Mesenchymal stem cell (in vitro differentiated cells and primary cell): ENCODE measurements at regions not wholly inside any gene's neighbourhood (a gene's known extent, or its start where the extent isn't known, plus 50 kb on each side); places are given as distances from the start of the nearest gene placed in this dataset.

Source experiments
- DNase-seq: peaks from one replicate; pipeline ENCODE4 v3.0.0-alpha.2; 2013
- H2AFZ ChIP-seq: one replicate; pipeline ENCODE4 v1.6.1; 2013; ENCODE audit warnings: low read depth, mild to moderate bottlenecking, control low read depth, inconsistent platforms, low read length, moderate library complexity
- H2AK5ac ChIP-seq: 2 replicates; pipeline ENCODE4 v1.6.1; 2013; ENCODE audit warnings: low read length, moderate library complexity, mild to moderate bottlenecking, inconsistent platforms; ENCODE audit not compliant: severe bottlenecking
- H2BK120ac ChIP-seq: one replicate; pipeline ENCODE4 v1.6.1; 2013; ENCODE audit warnings: low read depth, mild to moderate bottlenecking, inconsistent platforms, low read length, moderate library complexity
- H2BK12ac ChIP-seq, 2 experiments: one replicate each; pipeline ENCODE4 v1.6.1; 2013; ENCODE audit warnings: inconsistent platforms in 2 of 2, low read length in 2 of 2, mild to moderate bottlenecking in 2 of 2, moderate library complexity in 2 of 2, control low read depth in 1 of 2
- H2BK15ac ChIP-seq: one replicate; pipeline ENCODE4 v1.6.1; 2013; ENCODE audit warnings: mild to moderate bottlenecking, low read depth, inconsistent platforms; ENCODE audit not compliant: poor library complexity, severe bottlenecking
- H2BK5ac ChIP-seq: 2 replicates; pipeline ENCODE4 v1.6.1; 2013; ENCODE audit warnings: low read depth, mild to moderate bottlenecking, low read length, control low read depth, inconsistent platforms; ENCODE audit not compliant: poor library complexity, severe bottlenecking
- H3K14ac ChIP-seq, 2 experiments: one replicate each; pipeline ENCODE4 v1.6.1; 2013; ENCODE audit warnings: inconsistent platforms in 2 of 2, low read length in 2 of 2, control low read depth in 1 of 2, mild to moderate bottlenecking in 1 of 2, moderate library complexity in 1 of 2
- H3K18ac ChIP-seq, 2 experiments: one replicate each; pipeline ENCODE4 v1.6.1; 2013; ENCODE audit warnings: inconsistent platforms in 2 of 2, low read length in 2 of 2, control low read depth in 1 of 2, low read depth in 1 of 2, mild to moderate bottlenecking in 1 of 2
- H3K23ac ChIP-seq, 2 experiments: one replicate each; pipeline ENCODE4 v1.6.1; 2013; ENCODE audit warnings: inconsistent platforms in 2 of 2, low read length in 2 of 2, mild to moderate bottlenecking in 2 of 2, moderate library complexity in 2 of 2, control low read depth in 1 of 2
- H3K27ac ChIP-seq: 2 replicates; pipeline ENCODE4 v1.5.1; 2013; ENCODE audit warnings: mild to moderate bottlenecking, moderate library complexity, low read length, control low read depth, inconsistent platforms; ENCODE audit not compliant: poor library complexity, severe bottlenecking
- H3K27me3 ChIP-seq, 2 experiments: 2 replicates each; pipeline versions ENCODE4 v1.6.1 to v1.7.0; 2013; ENCODE audit warnings: low read length in 2 of 2, mild to moderate bottlenecking in 2 of 2, moderate library complexity in 2 of 2, control low read depth in 1 of 2, inconsistent platforms in 1 of 2; ENCODE audit not compliant: control insufficient read depth in 1 of 2, insufficient read depth in 1 of 2
- H3K36me3 ChIP-seq, 2 experiments: 2 replicates each; pipeline versions ENCODE4 v1.6.1 to v1.7.0; 2013; ENCODE audit warnings: low read length in 2 of 2, control low read depth in 1 of 2, inconsistent platforms in 1 of 2, low read depth in 1 of 2, mild to moderate bottlenecking in 1 of 2; ENCODE audit not compliant: insufficient read depth in 2 of 2, control insufficient read depth in 1 of 2
- H3K4ac ChIP-seq, 2 experiments: one replicate each; pipeline ENCODE4 v1.6.1; 2013; ENCODE audit warnings: inconsistent platforms in 2 of 2, low read length in 2 of 2, mild to moderate bottlenecking in 2 of 2, moderate library complexity in 2 of 2, control low read depth in 1 of 2, low read depth in 1 of 2
- H3K4me1 ChIP-seq: 2 replicates; pipeline ENCODE4 v1.6.1; 2013; ENCODE audit warnings: low read depth, low read length, control low read depth; ENCODE audit not compliant: control insufficient read depth, insufficient read depth
- H3K4me2 ChIP-seq: 2 replicates; pipeline ENCODE4 v1.6.1; 2013; ENCODE audit warnings: low read length, mild to moderate bottlenecking, inconsistent platforms; ENCODE audit not compliant: poor library complexity, severe bottlenecking
- H3K4me3 ChIP-seq, 2 experiments: 2 replicates each; pipeline versions ENCODE4 v1.5.1 to v1.7.0; 2013; ENCODE audit warnings: low read length in 2 of 2, mild to moderate bottlenecking in 2 of 2, control low read depth in 1 of 2, low read depth in 1 of 2; ENCODE audit not compliant: insufficient read depth in 1 of 2
- H3K79me1 ChIP-seq: replicated peaks from 2 replicates; pipeline ENCODE4 v1.6.1; 2013; ENCODE audit warnings: mild to moderate bottlenecking, control low read depth, low read length, inconsistent platforms; ENCODE audit not compliant: poor library complexity, severe bottlenecking
- H3K9ac ChIP-seq: 2 replicates; pipeline ENCODE4 v1.7.0; 2013; ENCODE audit warnings: mild to moderate bottlenecking, low read length, moderate library complexity
- H3K9me3 ChIP-seq: 2 replicates; pipeline ENCODE4 v1.7.0; 2013; ENCODE audit warnings: mild to moderate bottlenecking, low read length; ENCODE audit not compliant: control insufficient read depth
- H4K8ac ChIP-seq: one replicate; pipeline ENCODE4 v1.6.1; 2013; ENCODE audit warnings: inconsistent platforms, mild to moderate bottlenecking, low read length, moderate library complexity
- H4K91ac ChIP-seq: one replicate; pipeline ENCODE4 v1.6.1; 2013; ENCODE audit warnings: mild to moderate bottlenecking, low read length, inconsistent platforms
- WGBS: methylation state at CpG from one replicate; pipeline ENCODE4 v1.1.7; 2013; ENCODE audit warnings: mixed read lengths; 5-methylcytosine and 5-hydroxymethylcytosine counted together

DNA sequence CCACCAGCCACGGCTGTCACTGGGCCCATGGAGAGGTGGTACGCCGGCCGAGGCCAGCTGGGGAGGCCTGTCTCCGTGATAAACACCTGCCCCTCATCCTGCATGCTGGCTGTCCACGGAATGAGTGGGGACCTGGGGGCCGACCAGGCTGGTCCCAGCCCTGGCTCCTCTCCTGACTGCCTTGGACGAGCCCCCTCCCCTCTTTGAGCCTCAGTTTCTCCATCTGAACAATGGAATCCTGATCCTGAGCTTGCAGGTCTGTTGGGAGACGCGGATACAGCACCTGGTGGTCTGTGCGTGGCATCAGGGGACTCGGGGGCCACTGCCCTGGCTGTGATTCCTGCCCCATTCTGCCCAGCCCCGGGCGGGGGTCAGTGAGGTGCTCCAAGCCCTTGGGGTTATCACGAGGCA, 109.9 kb downstream of the MICALL2 start:
- 77% methylated on average over 15 of the region's 15 CpGs for WGBS
- Histone ChIP-seq H3K18ac (no peak overlapping the region), H3K4me3 (no peak overlapping the region), H2BK12ac (no peak overlapping the region), H2BK120ac (no peak overlapping the region), H3K36me3 (no peaks in the 10 kb centered on the region), H3K4me1 (no peaks in the 10 kb centered on the region), H2AFZ (no peak overlapping the region), H3K9ac (no peak overlapping the region), H3K14ac (no peak overlapping the region), H3K4ac (no peak overlapping the region), H2BK5ac (no peak overlapping the region), H3K23ac (no peak overlapping the region), H3K4me2 (no peak overlapping the region), H3K27ac (no peak overlapping the region), H3K79me1 (no peaks in the 10 kb centered on the region), H2BK15ac (no peak overlapping the region), H4K91ac (no peak overlapping the region), H4K8ac (no peak overlapping the region), H3K9me3 (no peaks in the 10 kb centered on the region), H3K27me3 (peaks cover 40 to 71% of the 10 kb centered on the region in 2 experiments), H2AK5ac (no peak overlapping the region)
- no peak for DNase-seq

GRCh38 chr7:1351881-1352625, 107.2 kb downstream of the MICALL2 start:
- no peak overlapping the region for H2BK15ac ChIP-seq
- H3K4me2 ChIP-seq = no peak overlapping the region
- no peaks in the 10 kb centered on the region for H3K9me3 ChIP-seq
- 85% methylated on average over 30 of the region's 30 CpGs for WGBS
- H3K27me3 ChIP-seq = peaks cover 43 to 78% of the 10 kb centered on the region in 2 experiments
- peaks cover 14% of the 10 kb centered on the region for H3K4me1 ChIP-seq
- H2AK5ac ChIP-seq = no peak overlapping the region
- no peaks in the 10 kb centered on the region for H3K79me1 ChIP-seq
- H4K8ac ChIP-seq = no peak overlapping the region
- no peak overlapping the region for H2BK5ac ChIP-seq
- no peak for DNase-seq
- no peak overlapping the region for H3K4ac ChIP-seq
- no peak overlapping the region for H3K9ac ChIP-seq
- no peak overlapping the region for H3K4me3 ChIP-seq
- H3K18ac ChIP-seq = no peak overlapping the region
- H4K91ac ChIP-seq = no peak overlapping the region
- no peak overlapping the region for H2BK120ac ChIP-seq
- no peak overlapping the region for H2BK12ac ChIP-seq
- no peak overlapping the region for H2AFZ ChIP-seq
- no peak overlapping the region for H3K27ac ChIP-seq
- no peak overlapping the region for H3K23ac ChIP-seq
- H3K36me3 ChIP-seq = no peaks in the 10 kb centered on the region
- H3K14ac ChIP-seq = no peak overlapping the region

GRCh38 chr7:1352656-1353271, 106.5 kb downstream of the MICALL2 start:
- no peak overlapping the region for H2BK5ac ChIP-seq
- 87% methylated on average over 27 of the region's 27 CpGs for WGBS
- H3K27me3 ChIP-seq = peaks cover 38 to 80% of the 10 kb centered on the region in 2 experiments
- H2AFZ ChIP-seq = no peak overlapping the region
- H3K27ac ChIP-seq = no peak overlapping the region
- no peak overlapping the region for H2AK5ac ChIP-seq
- H3K23ac ChIP-seq = no peak overlapping the region
- no peaks in the 10 kb centered on the region for H3K36me3 ChIP-seq
- H3K4me1 ChIP-seq = peaks cover 14% of the 10 kb centered on the region
- H3K4me2 ChIP-seq = no peak overlapping the region
- H2BK15ac ChIP-seq = no peak overlapping the region
- H4K91ac ChIP-seq = no peak overlapping the region
- no peak overlapping the region for H3K4ac ChIP-seq
- DNase-seq = no peak
- H4K8ac ChIP-seq = no peak overlapping the region
- H3K9ac ChIP-seq = no peak overlapping the region
- H3K18ac ChIP-seq = no peak overlapping the region
- no peak overlapping the region for H2BK120ac ChIP-seq
- H3K4me3 ChIP-seq = no peak overlapping the region
- no peak overlapping the region for H3K14ac ChIP-seq
- H3K9me3 ChIP-seq = no peaks in the 10 kb centered on the region
- H2BK12ac ChIP-seq = no peak overlapping the region
- H3K79me1 ChIP-seq = no peaks in the 10 kb centered on the region

DNA sequence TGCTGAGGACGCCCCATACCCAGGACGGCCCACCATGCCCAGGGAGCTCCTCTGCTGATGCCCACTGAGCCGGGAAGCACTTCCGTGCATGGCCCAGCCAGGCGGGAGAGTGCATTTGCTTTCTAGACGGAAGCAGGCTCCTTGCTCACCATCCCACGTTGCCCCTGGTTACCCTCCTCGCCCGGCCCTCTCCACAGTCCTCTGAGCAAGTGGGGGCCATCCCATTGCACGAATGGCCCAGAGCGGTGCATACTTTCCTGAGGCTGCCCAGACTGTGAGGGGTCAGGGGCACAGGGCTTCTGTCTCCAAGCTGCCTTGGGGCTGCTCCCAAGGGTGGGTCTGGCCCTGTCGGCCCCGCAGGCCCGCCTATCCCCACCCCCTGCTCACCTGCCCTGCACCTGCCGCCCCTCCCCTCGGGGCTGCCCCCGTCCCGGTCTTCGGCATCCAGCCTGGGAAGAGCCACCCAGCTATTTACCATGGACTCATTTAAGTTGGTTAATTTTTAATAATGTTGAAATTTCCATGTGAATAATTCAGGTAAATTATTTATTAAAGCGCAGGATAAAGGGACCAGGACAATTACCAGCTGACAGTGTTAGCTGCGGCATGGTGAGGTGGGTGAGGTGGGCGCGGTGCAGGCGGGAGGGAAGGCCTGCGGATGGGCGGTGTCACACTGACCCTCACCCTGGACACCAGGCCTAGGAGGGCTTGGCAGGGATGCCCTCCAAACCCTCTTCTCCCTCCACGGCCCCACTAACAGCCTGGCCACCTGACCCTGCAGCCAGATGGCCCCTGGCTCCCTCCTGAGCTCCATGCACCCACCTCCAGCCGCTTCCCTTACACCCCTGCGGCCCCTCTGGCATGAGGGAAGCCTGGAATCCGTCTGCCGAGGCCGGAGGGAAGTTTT, 104.4 kb downstream of the MICALL2 start:
- Histone ChIP-seq H3K27me3 (peaks cover 22 to 68% of the 10 kb centered on the region in 2 experiments), H3K36me3 (no peaks in the 10 kb centered on the region), H4K8ac (no peak overlapping the region), H3K9me3 (no peaks in the 10 kb centered on the region), H2BK12ac (no peak overlapping the region), H3K9ac (no peak overlapping the region), H3K4me2 (no peak overlapping the region), H3K4me1 (peaks cover 14% of the 10 kb centered on the region), H2AFZ (no peak overlapping the region), H3K4me3 (no peak overlapping the region), H3K4ac (no peak overlapping the region), H4K91ac (no peak overlapping the region), H3K79me1 (no peaks in the 10 kb centered on the region), H3K23ac (no peak overlapping the region), H2AK5ac (no peak overlapping the region), H3K14ac (no peak overlapping the region), H2BK15ac (no peak overlapping the region), H2BK120ac (no peak overlapping the region), H3K27ac (no peak overlapping the region), H3K18ac (no peak overlapping the region), H2BK5ac (no peak overlapping the region)
- DNase-seq = no peak
- WGBS = 78% methylated on average over 26 of the region's 32 CpGs
